IMR-90 (cell line): ENCODE measurements at regions not wholly inside any gene's neighbourhood (a gene's known extent, or its start where the extent isn't known, plus 50 kb on each side); places are given as distances from the start of the nearest gene placed in this dataset.

Experiments used
- ATAC-seq: fragments of 200-7000 bp; cut with Tn5 transposase; 2 replicates; pipeline ENCODE4 v1.9.1; 2020; ENCODE audit warnings: low read depth, mild to moderate bottlenecking, moderate library complexity
- BruUV-seq: library from RNA; stranded (reverse); fragments of 400-500 nt; replicated peaks from 2 replicates; lab custom pipeline; 2021; lab: Mats Ljungman, UMichigan
- CTCF ChIA-PET: fragments of 300-600 bp; formaldehyde crosslinking; extraction: SDS; loops from one replicate; lab custom pipeline; 2021; ENCODE audit warnings: antibody characterized with exemption; lab: Yijun Ruan, JAX
- POLR2A ChIA-PET: fragments of 300-600 bp; sonication (Branson Sonifier 250); formaldehyde crosslinking; loops from one replicate; lab custom pipeline; 2022; ENCODE audit warnings: antibody characterized with exemption; ENCODE audit not compliant: unreplicated experiment; lab: Charles Lee
- DNase-seq: peaks from one replicate; pipeline ENCODE4 v3.0.0; 2013
- H2AFZ ChIP-seq: replicated peaks from 2 replicates; pipeline ENCODE3; 2013; ENCODE audit warnings: low read length, mild to moderate bottlenecking; ENCODE audit not compliant: poor library complexity
- H2AK5ac ChIP-seq: 2 replicates; pipeline ENCODE4 v1.6.1; 2013; ENCODE audit warnings: low read depth, low read length, inconsistent platforms
- H2AK9ac ChIP-seq: replicated peaks from 2 replicates; pipeline ENCODE3; 2013; ENCODE audit warnings: mild to moderate bottlenecking, low read depth, low read length, moderate library complexity; ENCODE audit not compliant: poor library complexity
- H2BK120ac ChIP-seq: 2 replicates; pipeline ENCODE4 v1.6.1; 2013; ENCODE audit warnings: low read depth, low read length, inconsistent platforms
- H2BK15ac ChIP-seq: 3 replicates; pipeline ENCODE4 v1.6.1; 2013; ENCODE audit warnings: low read depth, low read length, inconsistent platforms
- H2BK20ac ChIP-seq: 2 replicates; pipeline ENCODE4 v1.6.1; 2013; ENCODE audit warnings: low read depth, mild to moderate bottlenecking, inconsistent platforms, low read length, moderate library complexity
- H2BK5ac ChIP-seq: 2 replicates; pipeline ENCODE4 v1.6.1; 2013; ENCODE audit warnings: mild to moderate bottlenecking, low read depth, low read length, inconsistent platforms; ENCODE audit not compliant: poor library complexity, severe bottlenecking
- H3K14ac ChIP-seq: replicated peaks from 2 replicates; pipeline ENCODE4 v1.6.1; 2013; ENCODE audit warnings: low read depth, low read length, inconsistent platforms
- H3K18ac ChIP-seq: 2 replicates; pipeline ENCODE4 v1.6.1; 2013; ENCODE audit warnings: low read depth, low read length, control low read depth
- H3K23ac ChIP-seq: 2 replicates; pipeline ENCODE4 v1.6.1; 2013; ENCODE audit warnings: low read depth, low read length, inconsistent platforms
- H3K27ac ChIP-seq: 2 replicates; pipeline ENCODE4 v1.5.1; 2013; ENCODE audit warnings: mild to moderate bottlenecking, control low read depth, low read length; ENCODE audit not compliant: insufficient read depth
- H3K27me3 ChIP-seq: 2 replicates; pipeline ENCODE4 v1.6.1; 2013; ENCODE audit warnings: low read length; ENCODE audit not compliant: control insufficient read depth, insufficient read depth
- H3K36me3 ChIP-seq: 2 replicates; pipeline ENCODE4 v1.6.1; 2013; ENCODE audit warnings: low read length, mixed read lengths; ENCODE audit not compliant: control insufficient read depth, insufficient read depth
- H3K4ac ChIP-seq: 2 replicates; pipeline ENCODE4 v1.6.1; 2013; ENCODE audit warnings: low read depth, low read length, inconsistent platforms
- H3K4me1 ChIP-seq: 2 replicates; pipeline ENCODE4 v1.6.1; 2013; ENCODE audit warnings: low read length, mixed read lengths; ENCODE audit not compliant: control insufficient read depth, insufficient read depth
- H3K4me2 ChIP-seq: 2 replicates; pipeline ENCODE4 v1.6.1; 2013; ENCODE audit warnings: low read depth, mild to moderate bottlenecking, control low read depth, low read length, moderate library complexity
- H3K4me3 ChIP-seq: 2 replicates; pipeline ENCODE4 v1.5.1; 2013; ENCODE audit warnings: low read depth, mild to moderate bottlenecking, control low read depth, low read length, moderate library complexity; ENCODE audit not compliant: insufficient read depth
- H3K56ac ChIP-seq: 2 replicates; pipeline ENCODE4 v1.6.1; 2013; ENCODE audit warnings: low read length, inconsistent platforms; ENCODE audit not compliant: insufficient read depth; ENCODE audit errors: extremely low read depth
- H3K79me1 ChIP-seq, 2 experiments: 2 replicates each; pipeline ENCODE4 v1.6.1; 2013; ENCODE audit warnings: low read length in 2 of 2, inconsistent platforms in 1 of 2, low read depth in 1 of 2
- H3K9ac ChIP-seq: 2 replicates; pipeline ENCODE4 v1.6.1; 2013; ENCODE audit warnings: low read depth, low read length, control low read depth
- H3K9me1 ChIP-seq: 2 replicates; pipeline ENCODE4 v1.6.1; 2013; ENCODE audit warnings: low read length, inconsistent platforms; ENCODE audit not compliant: insufficient read depth
- H3K9me3 ChIP-seq: 2 replicates; pipeline ENCODE4 v1.6.1; 2013; ENCODE audit warnings: low read length; ENCODE audit not compliant: control insufficient read depth, insufficient read depth
- H4K20me1 ChIP-seq: 2 replicates; pipeline ENCODE4 v1.6.1; 2013; ENCODE audit warnings: low read length, inconsistent platforms; ENCODE audit not compliant: insufficient read depth
- H4K5ac ChIP-seq: 2 replicates; pipeline ENCODE4 v1.6.1; 2013; ENCODE audit warnings: mild to moderate bottlenecking, low read depth, low read length, control low read depth
- H4K8ac ChIP-seq, 2 experiments: 2 replicates each; pipeline ENCODE4 v1.6.1; 2013; ENCODE audit warnings: low read depth in 2 of 2, low read length in 2 of 2, control low read depth in 1 of 2, inconsistent platforms in 1 of 2
- H4K91ac ChIP-seq: 2 replicates; pipeline ENCODE4 v1.6.1; 2013; ENCODE audit warnings: low read depth, low read length, inconsistent platforms; ENCODE audit not compliant: insufficient read depth
- BHLHE40 ChIP-seq: fragments of 150-350 bp; IDR thresholded peaks from 2 replicates; pipeline ENCODE4 v1.6.1; 2016; ENCODE audit warnings: mild to moderate bottlenecking, low read depth, low read length
- CEBPB ChIP-seq: IDR thresholded peaks from 2 replicates; pipeline ENCODE4 v1.6.1; 2012; ENCODE audit warnings: low read depth, low read length, improper control_type of control experiment
- CHD1 ChIP-seq: IDR thresholded peaks from 2 replicates; pipeline ENCODE4 v1.6.1; 2012; ENCODE audit warnings: low read depth, low read length, improper control_type of control experiment
- MAFK ChIP-seq: IDR thresholded peaks from 2 replicates; pipeline ENCODE4 v1.6.1; 2012; ENCODE audit warnings: low read depth, low read length, improper control_type of control experiment
- MAZ ChIP-seq: IDR thresholded peaks from 2 replicates; pipeline ENCODE4 v1.6.1; 2012; ENCODE audit warnings: low read depth, mild to moderate bottlenecking, low read length, improper control_type of control experiment, moderate library complexity, borderline replicate concordance
- MXI1 ChIP-seq: IDR thresholded peaks from 2 replicates; pipeline ENCODE4 v1.6.1; 2012; ENCODE audit warnings: low read depth, mild to moderate bottlenecking, low read length, moderate library complexity, borderline replicate concordance
- NFE2L2 ChIP-seq: fragments of 150-350 bp; IDR thresholded peaks from 2 replicates; pipeline ENCODE4 v1.6.1; 2016; ENCODE audit warnings: low read depth, mild to moderate bottlenecking, low read length
- POLR2A ChIP-seq: IDR thresholded peaks from 2 replicates; pipeline ENCODE4 v1.6.1; 2012; ENCODE audit warnings: mild to moderate bottlenecking, low read depth, low read length
- RAD21 ChIP-seq: IDR thresholded peaks from 2 replicates; pipeline ENCODE4 v1.6.1; 2012; ENCODE audit warnings: low read length, improper control_type of control experiment
- RCOR1 ChIP-seq: IDR thresholded peaks from 2 replicates; pipeline ENCODE4 v1.6.1; 2012; ENCODE audit warnings: mild to moderate bottlenecking, low read length, improper control_type of control experiment; ENCODE audit not compliant: insufficient replicate concordance
- RFX5 ChIP-seq: IDR thresholded peaks from 2 replicates; pipeline ENCODE4 v1.8.0; 2012; ENCODE audit warnings: low read depth, mild to moderate bottlenecking, low read length, moderate library complexity
- SMC3 ChIP-seq: fragments of 150-350 bp; IDR thresholded peaks from 2 replicates; pipeline ENCODE4 v1.6.1; 2016; ENCODE audit warnings: low read depth, mild to moderate bottlenecking, antibody characterized with exemption, low read length, moderate library complexity
- dilution Hi-C: fragments of 300-500 bp; cut with HindIII; formaldehyde crosslinking; loops from one replicate; pipeline ENCODE4 v1.14.3; 2018; ENCODE audit warnings: low sequenced_read_pairs; ENCODE audit not compliant: unreplicated experiment
- in situ Hi-C: fragments of 300-500 bp; cut with MboI; formaldehyde crosslinking; loops from 3 replicates; pipeline ENCODE4 v1.14.3; 2019; ENCODE audit warnings: low sequenced_read_pairs, inconsistent platforms, mixed read lengths
- intact Hi-C: fragments of 100-400 bp; cut with micrococcal nuclease; formaldehyde crosslinking; loops from 2 replicates; pipeline ENCODE4 v1.10.0; 2022
- TF ChIP-seq, protein P1 (sequence below): fragments of 150-350 bp; IDR thresholded peaks from 2 replicates; pipeline ENCODE4 v1.6.1; 2016; ENCODE audit warnings: low read depth, mild to moderate bottlenecking, low read length, moderate library complexity, borderline replicate concordance
- TF ChIP-seq, protein P2 (sequence below): conservative IDR thresholded peaks from 2 replicates; pipeline ENCODE4 v1.5.1; 2012; ENCODE audit warnings: mild to moderate bottlenecking, low read depth, low read length, improper control_type of control experiment

DNA sequence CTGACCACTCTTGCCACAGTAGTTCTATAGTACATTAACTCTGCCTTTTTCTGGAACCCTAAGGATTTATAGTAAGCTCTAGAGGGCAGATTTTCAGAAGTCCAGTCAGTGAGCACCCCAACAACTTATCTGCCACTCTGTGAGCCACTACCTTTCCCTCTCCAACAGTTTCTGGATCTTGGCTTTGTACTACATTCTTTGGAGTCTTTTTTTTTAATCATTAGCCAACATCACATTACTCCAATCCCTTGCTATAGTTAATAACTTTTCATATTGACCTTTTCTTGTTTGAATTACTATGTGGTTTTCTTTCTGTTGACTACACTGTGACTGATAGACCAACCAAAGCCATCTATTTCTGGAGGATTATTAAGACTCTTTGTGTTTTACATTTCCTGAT, 1596.7 kb upstream of the PRMT6 start:
- Histone ChIP-seq H2BK15ac (no peak overlapping the region), H4K8ac (no peak overlapping the region), H3K4me2 (no peak overlapping the region), H3K14ac (no peak overlapping the region), H3K4me3 (no peak overlapping the region), H3K4me1 (no peaks in the 10 kb centered on the region), H4K91ac (no peak overlapping the region), H4K5ac (no peak overlapping the region), H2AFZ (no peak overlapping the region), H3K27me3 (no peaks in the 10 kb centered on the region), H3K56ac (no peak overlapping the region), H3K9me1 (no peaks in the 10 kb centered on the region), H2BK5ac (no peak overlapping the region), H4K20me1 (no peaks in the 10 kb centered on the region), H2BK120ac (no peak overlapping the region), H3K4ac (no peak overlapping the region), H2BK20ac (no peak overlapping the region), H3K23ac (no peak overlapping the region), H2AK9ac (no peak overlapping the region), H3K9me3 (peaks cover 1% of the 10 kb centered on the region; the same call in 1 of the 2 replicates), H3K27ac (no peak overlapping the region), H3K36me3 (no peaks in the 10 kb centered on the region), H3K18ac (no peak overlapping the region), H3K79me1 (no peaks in the 10 kb centered on the region), H2AK5ac (no peak overlapping the region), H3K9ac (no peak overlapping the region)
- ChIA-PET POLR2A (no interaction called here), CTCF (no interaction called here)
- intact Hi-C loops (no loop called here), dilution Hi-C loops (no loop called here), in situ Hi-C loops (no loop called here)
- BruUV-seq: no TSS peak
- DNase-seq (no peak), ATAC-seq (no peak)
- TF ChIP-seq MAFK (no peak), RFX5 (no peak), CEBPB (no peak), SMC3 (no peak), MXI1 (no peak), RAD21 (no peak), CHD1 (no peak), NFE2L2 (no peak), BHLHE40 (no peak), POLR2A (no peak), MAZ (no peak), RCOR1 (no peak)
- TF ChIP-seq, protein P1, sequence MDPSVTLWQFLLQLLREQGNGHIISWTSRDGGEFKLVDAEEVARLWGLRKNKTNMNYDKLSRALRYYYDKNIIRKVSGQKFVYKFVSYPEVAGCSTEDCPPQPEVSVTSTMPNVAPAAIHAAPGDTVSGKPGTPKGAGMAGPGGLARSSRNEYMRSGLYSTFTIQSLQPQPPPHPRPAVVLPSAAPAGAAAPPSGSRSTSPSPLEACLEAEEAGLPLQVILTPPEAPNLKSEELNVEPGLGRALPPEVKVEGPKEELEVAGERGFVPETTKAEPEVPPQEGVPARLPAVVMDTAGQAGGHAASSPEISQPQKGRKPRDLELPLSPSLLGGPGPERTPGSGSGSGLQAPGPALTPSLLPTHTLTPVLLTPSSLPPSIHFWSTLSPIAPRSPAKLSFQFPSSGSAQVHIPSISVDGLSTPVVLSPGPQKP: no peak
- TF ChIP-seq, protein P2, sequence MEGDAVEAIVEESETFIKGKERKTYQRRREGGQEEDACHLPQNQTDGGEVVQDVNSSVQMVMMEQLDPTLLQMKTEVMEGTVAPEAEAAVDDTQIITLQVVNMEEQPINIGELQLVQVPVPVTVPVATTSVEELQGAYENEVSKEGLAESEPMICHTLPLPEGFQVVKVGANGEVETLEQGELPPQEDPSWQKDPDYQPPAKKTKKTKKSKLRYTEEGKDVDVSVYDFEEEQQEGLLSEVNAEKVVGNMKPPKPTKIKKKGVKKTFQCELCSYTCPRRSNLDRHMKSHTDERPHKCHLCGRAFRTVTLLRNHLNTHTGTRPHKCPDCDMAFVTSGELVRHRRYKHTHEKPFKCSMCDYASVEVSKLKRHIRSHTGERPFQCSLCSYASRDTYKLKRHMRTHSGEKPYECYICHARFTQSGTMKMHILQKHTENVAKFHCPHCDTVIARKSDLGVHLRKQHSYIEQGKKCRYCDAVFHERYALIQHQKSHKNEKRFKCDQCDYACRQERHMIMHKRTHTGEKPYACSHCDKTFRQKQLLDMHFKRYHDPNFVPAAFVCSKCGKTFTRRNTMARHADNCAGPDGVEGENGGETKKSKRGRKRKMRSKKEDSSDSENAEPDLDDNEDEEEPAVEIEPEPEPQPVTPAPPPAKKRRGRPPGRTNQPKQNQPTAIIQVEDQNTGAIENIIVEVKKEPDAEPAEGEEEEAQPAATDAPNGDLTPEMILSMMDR: no peak
